ENCODE measurements at regions not wholly inside any gene's neighbourhood (a gene's known extent, or its start where the extent isn't known, plus 50 kb on each side); places are given as distances from the start of the nearest gene placed in this dataset.

- Mint-ChIP-seq H3K9me3 (no peaks in the 10 kb centered on the region), H3K27me3 (peaks cover 35% of the 10 kb centered on the region), H3K27ac (ENCODE audit: low read depth) (no peak overlapping the region), H3K4me1 (no peaks in the 10 kb centered on the region), H3K4me3 (no peak overlapping the region), H3K36me3 (ENCODE audit: insufficient read depth) (peaks cover 2% of the 10 kb centered on the region)
- DNase-seq (ENCODE audit: low spot score in 2 of 2) (no peak), ATAC-seq (replicated peaks; ENCODE audit: extremely low read depth, poor library complexity, severe bottlenecking) (no peak)
Observed at GRCh38 chr18:76643996-76644395, 149.0 kb upstream of the ZNF516 start.

- no peak for ATAC-seq (replicated peaks; ENCODE audit: extremely low read depth, poor library complexity, severe bottlenecking)
- DNase-seq (ENCODE audit: low spot score in 2 of 2): no peak
- peaks cover 2% of the 10 kb centered on the region for H3K36me3 Mint-ChIP-seq (ENCODE audit: insufficient read depth)
- no peak overlapping the region for H3K27ac Mint-ChIP-seq (ENCODE audit: low read depth)
- no peaks in the 10 kb centered on the region for H3K4me1 Mint-ChIP-seq
- H3K9me3 Mint-ChIP-seq: no peaks in the 10 kb centered on the region
- peaks cover 35% of the 10 kb centered on the region for H3K27me3 Mint-ChIP-seq
- no peak overlapping the region for H3K4me3 Mint-ChIP-seq
Observed at GRCh38 chr18:76643199-76643598, 148.2 kb upstream of the ZNF516 start.

- Mint-ChIP-seq H3K9me3 (no peaks in the 10 kb centered on the region), H3K4me1 (no peaks in the 10 kb centered on the region), H3K27me3 (peaks cover 37% of the 10 kb centered on the region), H3K36me3 (ENCODE audit: insufficient read depth) (peaks cover 2% of the 10 kb centered on the region), H3K27ac (ENCODE audit: low read depth) (no peak overlapping the region), H3K4me3 (no peak overlapping the region)
- ATAC-seq (replicated peaks; ENCODE audit: extremely low read depth, poor library complexity, severe bottlenecking) (no peak), DNase-seq (ENCODE audit: low spot score in 2 of 2) (no peak)
Observed at GRCh38 chr18:76640438-76640837, 145.4 kb upstream of the ZNF516 start.

- Mint-ChIP-seq H3K27me3 (peaks cover 40% of the 10 kb centered on the region), H3K27ac (ENCODE audit: low read depth) (no peak overlapping the region), H3K4me1 (no peaks in the 10 kb centered on the region), H3K9me3 (no peaks in the 10 kb centered on the region), H3K36me3 (ENCODE audit: insufficient read depth) (peaks cover 2% of the 10 kb centered on the region), H3K4me3 (no peak overlapping the region)
- ATAC-seq (replicated peaks; ENCODE audit: extremely low read depth, poor library complexity, severe bottlenecking) (no peak), DNase-seq (ENCODE audit: low spot score in 2 of 2) (no peak)
Observed at GRCh38 chr18:76634564-76634963, 139.5 kb upstream of the ZNF516 start.

- ATAC-seq (replicated peaks; ENCODE audit: extremely low read depth, poor library complexity, severe bottlenecking) (no peak), DNase-seq (ENCODE audit: low spot score in 2 of 2) (no peak)
- Mint-ChIP-seq H3K27me3 (peaks cover 32% of the 10 kb centered on the region), H3K9me3 (no peaks in the 10 kb centered on the region), H3K4me1 (no peaks in the 10 kb centered on the region), H3K27ac (ENCODE audit: low read depth) (no peak overlapping the region), H3K36me3 (ENCODE audit: insufficient read depth) (no peaks in the 10 kb centered on the region), H3K4me3 (no peak overlapping the region)
Observed at GRCh38 chr18:76633588-76634269, 138.7 kb upstream of the ZNF516 start.

- Mint-ChIP-seq H3K27me3 (peaks cover 29% of the 10 kb centered on the region), H3K4me1 (no peaks in the 10 kb centered on the region), H3K4me3 (no peak overlapping the region), H3K9me3 (no peaks in the 10 kb centered on the region), H3K27ac (ENCODE audit: low read depth) (no peak overlapping the region), H3K36me3 (ENCODE audit: insufficient read depth) (no peaks in the 10 kb centered on the region)
- no peak for ATAC-seq (replicated peaks; ENCODE audit: extremely low read depth, poor library complexity, severe bottlenecking)
- DNase-seq (ENCODE audit: low spot score in 2 of 2): no peak
Observed at GRCh38 chr18:76627444-76627843, 132.4 kb upstream of the ZNF516 start.

- Mint-ChIP-seq H3K27me3 (peaks cover 29% of the 10 kb centered on the region), H3K4me1 (no peaks in the 10 kb centered on the region), H3K27ac (ENCODE audit: low read depth) (no peak overlapping the region), H3K36me3 (ENCODE audit: insufficient read depth) (no peaks in the 10 kb centered on the region), H3K9me3 (no peaks in the 10 kb centered on the region), H3K4me3 (no peak overlapping the region)
- DNase-seq (ENCODE audit: low spot score in 2 of 2) (no peak), ATAC-seq (replicated peaks; ENCODE audit: extremely low read depth, poor library complexity, severe bottlenecking) (no peak)
Observed at GRCh38 chr18:76626991-76627390, 131.9 kb upstream of the ZNF516 start.

- H3K36me3 Mint-ChIP-seq (ENCODE audit: insufficient read depth): no peaks in the 10 kb centered on the region
- DNase-seq (ENCODE audit: low spot score in 2 of 2) (no peak), ATAC-seq (replicated peaks; ENCODE audit: extremely low read depth, poor library complexity, severe bottlenecking) (no peak)
- no peak overlapping the region for H3K4me3 Mint-ChIP-seq
- no peaks in the 10 kb centered on the region for H3K9me3 Mint-ChIP-seq
- H3K27me3 Mint-ChIP-seq: peaks cover 60% of the 10 kb centered on the region
- no peak overlapping the region for H3K27ac Mint-ChIP-seq (ENCODE audit: low read depth)
- H3K4me1 Mint-ChIP-seq: no peaks in the 10 kb centered on the region
Observed at GRCh38 chr18:76622651-76623050, 127.6 kb upstream of the ZNF516 start.

GRCh38 chr18:76621782-76622495 is 126.9 kb upstream of the ZNF516 start:
- Mint-ChIP-seq H3K4me3 (no peak overlapping the region), H3K36me3 (ENCODE audit: insufficient read depth) (no peaks in the 10 kb centered on the region), H3K27me3 (peaks cover 65% of the 10 kb centered on the region), H3K27ac (ENCODE audit: low read depth) (no peak overlapping the region), H3K9me3 (no peaks in the 10 kb centered on the region), H3K4me1 (no peaks in the 10 kb centered on the region)
- no peak for ATAC-seq (replicated peaks; ENCODE audit: extremely low read depth, poor library complexity, severe bottlenecking)
- no peak for DNase-seq (ENCODE audit: low spot score in 2 of 2)

GRCh38 chr18:76621226-76621625 is 126.2 kb upstream of the ZNF516 start:
- no peak overlapping the region for H3K27ac Mint-ChIP-seq (ENCODE audit: low read depth)
- H3K4me3 Mint-ChIP-seq: no peak overlapping the region
- no peak for DNase-seq (ENCODE audit: low spot score in 2 of 2)
- H3K27me3 Mint-ChIP-seq: peaks cover 65% of the 10 kb centered on the region
- H3K9me3 Mint-ChIP-seq: no peaks in the 10 kb centered on the region
- H3K36me3 Mint-ChIP-seq (ENCODE audit: insufficient read depth): no peaks in the 10 kb centered on the region
- H3K4me1 Mint-ChIP-seq: no peaks in the 10 kb centered on the region
- ATAC-seq (replicated peaks; ENCODE audit: extremely low read depth, poor library complexity, severe bottlenecking): no peak

- peaks cover 65% of the 10 kb centered on the region for H3K27me3 Mint-ChIP-seq
- no peaks in the 10 kb centered on the region for H3K9me3 Mint-ChIP-seq
- no peak overlapping the region for H3K27ac Mint-ChIP-seq (ENCODE audit: low read depth)
- ATAC-seq (replicated peaks; ENCODE audit: extremely low read depth, poor library complexity, severe bottlenecking) (no peak), DNase-seq (ENCODE audit: low spot score in 2 of 2) (no peak)
- H3K36me3 Mint-ChIP-seq (ENCODE audit: insufficient read depth): no peaks in the 10 kb centered on the region
- no peak overlapping the region for H3K4me3 Mint-ChIP-seq
- H3K4me1 Mint-ChIP-seq: no peaks in the 10 kb centered on the region
Observed at GRCh38 chr18:76620321-76621170, 125.5 kb upstream of the ZNF516 start.

- H3K4me1 Mint-ChIP-seq: no peaks in the 10 kb centered on the region
- ATAC-seq (replicated peaks; ENCODE audit: extremely low read depth, poor library complexity, severe bottlenecking) (no peak), DNase-seq (ENCODE audit: low spot score in 2 of 2) (no peak)
- H3K27me3 Mint-ChIP-seq: peaks cover 65% of the 10 kb centered on the region
- H3K36me3 Mint-ChIP-seq (ENCODE audit: insufficient read depth): no peaks in the 10 kb centered on the region
- no peaks in the 10 kb centered on the region for H3K9me3 Mint-ChIP-seq
- no peak overlapping the region for H3K27ac Mint-ChIP-seq (ENCODE audit: low read depth)
- no peak overlapping the region for H3K4me3 Mint-ChIP-seq
Observed at GRCh38 chr18:76619621-76620315, 124.7 kb upstream of the ZNF516 start.

Data from central memory CD8-positive, alpha-beta T cell (primary cell).